ENCODE measurements at regions not wholly inside any gene's neighbourhood (a gene's known extent, or its start where the extent isn't known, plus 50 kb on each side); places are given as distances from the start of the nearest gene placed in this dataset.
"Not testable (repeated sequence)": the region's sequence is repeated elsewhere in the genome, so short reads cannot be mapped to it uniquely, and the experiment has no call there.

DNA sequence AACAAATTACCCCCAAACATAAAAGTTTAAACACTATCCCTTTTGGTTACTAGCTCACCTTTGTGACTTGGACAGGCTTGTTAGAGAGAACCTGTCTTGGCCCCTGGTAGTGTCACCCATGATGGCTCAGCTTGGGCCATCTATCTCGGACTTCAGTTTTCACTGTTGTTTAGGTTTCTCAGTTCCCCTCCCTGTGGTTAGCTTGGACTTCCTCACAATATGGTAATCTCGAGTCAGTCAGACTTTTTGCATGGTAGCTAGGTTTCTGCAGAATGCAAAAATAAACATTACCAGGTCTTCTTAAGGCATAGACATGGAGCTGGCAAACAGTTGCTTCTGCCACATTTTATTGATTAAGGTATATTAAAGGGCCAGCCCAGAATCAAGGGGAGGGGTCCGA, 324.3 kb upstream of the RORB start:
- H3K27ac Mint-ChIP-seq (ENCODE audit: unreplicated experiment) = no peak overlapping the region
- no peaks in the 10 kb centered on the region for H3K36me3 Mint-ChIP-seq (ENCODE audit: low read depth, unreplicated experiment)
- DNase-seq (ENCODE audit: low spot score) = no peak
- H3K9me3 Mint-ChIP-seq (ENCODE audit: unreplicated experiment) = no peaks in the 10 kb centered on the region
- no peaks in the 10 kb centered on the region for H3K4me1 Mint-ChIP-seq (ENCODE audit: unreplicated experiment)
- TF ChIP-seq, protein P1, sequence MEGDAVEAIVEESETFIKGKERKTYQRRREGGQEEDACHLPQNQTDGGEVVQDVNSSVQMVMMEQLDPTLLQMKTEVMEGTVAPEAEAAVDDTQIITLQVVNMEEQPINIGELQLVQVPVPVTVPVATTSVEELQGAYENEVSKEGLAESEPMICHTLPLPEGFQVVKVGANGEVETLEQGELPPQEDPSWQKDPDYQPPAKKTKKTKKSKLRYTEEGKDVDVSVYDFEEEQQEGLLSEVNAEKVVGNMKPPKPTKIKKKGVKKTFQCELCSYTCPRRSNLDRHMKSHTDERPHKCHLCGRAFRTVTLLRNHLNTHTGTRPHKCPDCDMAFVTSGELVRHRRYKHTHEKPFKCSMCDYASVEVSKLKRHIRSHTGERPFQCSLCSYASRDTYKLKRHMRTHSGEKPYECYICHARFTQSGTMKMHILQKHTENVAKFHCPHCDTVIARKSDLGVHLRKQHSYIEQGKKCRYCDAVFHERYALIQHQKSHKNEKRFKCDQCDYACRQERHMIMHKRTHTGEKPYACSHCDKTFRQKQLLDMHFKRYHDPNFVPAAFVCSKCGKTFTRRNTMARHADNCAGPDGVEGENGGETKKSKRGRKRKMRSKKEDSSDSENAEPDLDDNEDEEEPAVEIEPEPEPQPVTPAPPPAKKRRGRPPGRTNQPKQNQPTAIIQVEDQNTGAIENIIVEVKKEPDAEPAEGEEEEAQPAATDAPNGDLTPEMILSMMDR (IDR thresholded peaks at IDR 0.05; ENCODE audit: unreplicated experiment) = no peak
- H3K4me3 Mint-ChIP-seq (ENCODE audit: unreplicated experiment) = no peak overlapping the region
- no peaks in the 10 kb centered on the region for H3K27me3 Mint-ChIP-seq (ENCODE audit: unreplicated experiment)

DNA sequence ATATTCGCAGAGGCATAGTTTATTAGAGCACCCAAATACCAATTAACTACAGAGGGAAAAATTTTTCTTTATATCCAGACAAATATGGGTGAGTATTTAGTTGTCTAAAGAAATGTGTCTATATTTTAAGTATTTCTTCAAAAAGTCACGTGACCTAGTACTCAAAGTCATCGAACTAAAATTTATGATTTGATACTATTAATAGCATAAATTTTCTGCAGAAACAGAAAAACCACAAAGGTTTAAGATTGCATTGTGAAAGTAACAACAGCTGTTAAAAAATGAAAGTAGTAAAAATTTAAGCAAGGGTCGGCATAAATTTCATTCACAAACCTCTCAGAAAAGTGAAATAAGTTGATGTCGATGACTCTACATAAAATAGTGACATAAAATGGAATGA, 323.9 kb upstream of the RORB start:
- Mint-ChIP-seq H3K36me3 (ENCODE audit: low read depth, unreplicated experiment) (no peaks in the 10 kb centered on the region), H3K27ac (ENCODE audit: unreplicated experiment) (no peak overlapping the region), H3K27me3 (ENCODE audit: unreplicated experiment) (no peaks in the 10 kb centered on the region), H3K9me3 (ENCODE audit: unreplicated experiment) (no peaks in the 10 kb centered on the region), H3K4me3 (ENCODE audit: unreplicated experiment) (no peak overlapping the region), H3K4me1 (ENCODE audit: unreplicated experiment) (no peaks in the 10 kb centered on the region)
- TF ChIP-seq, protein P1 (IDR thresholded peaks at IDR 0.05; ENCODE audit: unreplicated experiment) = no peak
- DNase-seq (ENCODE audit: low spot score) = no peak

DNA sequence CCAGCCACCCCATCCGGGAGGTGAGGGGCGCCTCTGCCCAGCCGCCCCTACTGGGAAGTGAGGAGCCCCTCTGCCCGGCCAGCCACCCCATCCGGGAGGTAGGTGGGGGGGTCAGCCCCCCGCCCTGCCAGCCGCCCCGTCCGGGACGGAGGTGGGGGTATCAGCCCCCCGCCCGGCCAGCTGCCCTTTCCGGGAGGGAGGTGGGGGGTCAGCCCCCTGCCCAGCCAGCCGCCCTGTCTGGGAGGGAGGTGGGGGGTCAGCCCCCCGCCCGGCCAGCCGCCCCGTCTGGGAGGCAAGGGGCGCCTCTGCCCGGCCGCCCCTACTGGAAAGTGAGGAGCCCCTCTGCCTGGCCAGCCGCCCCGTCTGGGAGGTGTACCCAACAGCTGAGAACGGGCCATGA, 299.4 kb upstream of the RORB start:
- H3K4me1 Mint-ChIP-seq (ENCODE audit: unreplicated experiment); H3K27me3 Mint-ChIP-seq (ENCODE audit: unreplicated experiment); H3K9me3 Mint-ChIP-seq (ENCODE audit: unreplicated experiment); H3K27ac Mint-ChIP-seq (ENCODE audit: unreplicated experiment); H3K4me3 Mint-ChIP-seq (ENCODE audit: unreplicated experiment); H3K36me3 Mint-ChIP-seq (ENCODE audit: low read depth, unreplicated experiment); DNase-seq (ENCODE audit: low spot score): not testable (repeated sequence)

DNA sequence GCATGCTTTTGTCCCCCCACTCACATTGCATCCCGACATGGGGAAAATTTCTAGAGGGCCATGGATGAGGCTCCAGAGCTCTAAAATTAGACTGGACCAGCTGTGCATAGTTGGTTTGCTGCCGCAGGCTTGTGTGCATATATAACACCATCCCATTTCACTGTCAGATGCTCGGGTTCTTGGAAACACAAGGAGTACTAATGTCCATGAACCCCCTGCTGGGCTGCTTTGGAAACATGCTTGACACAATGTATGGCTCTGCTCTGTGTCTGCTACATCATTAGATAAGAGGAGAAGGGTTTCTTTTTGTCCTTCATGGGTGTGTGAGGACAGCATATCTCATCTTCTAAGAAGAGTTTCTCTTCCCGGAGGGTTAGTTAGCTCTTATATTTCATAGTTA, 292.1 kb upstream of the RORB start:
- Mint-ChIP-seq H3K4me1 (ENCODE audit: unreplicated experiment) (no peaks in the 10 kb centered on the region), H3K27ac (ENCODE audit: unreplicated experiment) (no peak overlapping the region)

DNA sequence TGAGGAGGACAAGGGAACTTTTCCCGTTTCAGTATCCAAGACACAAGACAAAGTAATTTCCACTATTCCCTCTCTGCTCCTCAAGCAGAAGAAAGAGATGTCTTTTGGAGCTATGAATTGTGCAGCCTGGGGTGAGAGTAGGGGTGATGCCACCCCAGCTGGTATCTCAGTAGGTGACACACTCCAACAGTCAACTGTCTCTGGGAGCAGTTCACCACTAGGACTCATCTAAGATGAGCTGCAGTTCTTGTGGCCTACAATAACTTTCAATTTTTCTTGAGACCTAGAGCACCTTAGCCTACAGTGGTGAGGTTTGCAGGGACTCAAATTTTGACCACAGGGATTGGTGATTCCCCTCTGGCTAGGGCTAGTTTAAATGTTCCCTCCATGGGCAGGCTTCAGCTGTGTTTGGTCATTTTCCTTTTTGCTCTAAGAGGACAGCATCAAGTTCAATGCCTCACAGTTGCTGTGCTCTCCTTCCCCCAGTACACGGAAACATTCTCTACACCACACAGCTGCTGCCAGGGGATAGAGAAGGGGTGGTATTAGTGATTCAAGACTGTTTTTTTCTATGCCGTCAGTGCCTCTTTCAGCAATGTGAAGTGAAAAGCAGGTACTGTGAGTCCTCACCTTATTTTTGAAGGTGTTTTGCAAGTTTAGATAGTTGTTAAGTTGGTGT, 278.6 kb upstream of the RORB start:
- TF ChIP-seq, protein P1 (IDR thresholded peaks at IDR 0.05; ENCODE audit: unreplicated experiment) = no peak

More for the DNA sequence above, 292.1 kb upstream of the RORB start:
- Mint-ChIP-seq H3K4me3 (ENCODE audit: unreplicated experiment) (no peak overlapping the region), H3K36me3 (ENCODE audit: low read depth, unreplicated experiment) (no peaks in the 10 kb centered on the region), H3K9me3 (ENCODE audit: unreplicated experiment) (no peaks in the 10 kb centered on the region), H3K27me3 (ENCODE audit: unreplicated experiment) (no peaks in the 10 kb centered on the region)
- DNase-seq (ENCODE audit: low spot score) = no peak
- TF ChIP-seq, protein P1 (IDR thresholded peaks at IDR 0.05; ENCODE audit: unreplicated experiment) = no peak

More for the DNA sequence above, 278.6 kb upstream of the RORB start:
- Mint-ChIP-seq H3K27me3 (ENCODE audit: unreplicated experiment) (peaks cover 3% of the 10 kb centered on the region), H3K4me3 (ENCODE audit: unreplicated experiment) (no peak overlapping the region), H3K36me3 (ENCODE audit: low read depth, unreplicated experiment) (no peaks in the 10 kb centered on the region), H3K27ac (ENCODE audit: unreplicated experiment) (no peak overlapping the region), H3K9me3 (ENCODE audit: unreplicated experiment) (no peaks in the 10 kb centered on the region), H3K4me1 (ENCODE audit: unreplicated experiment) (no peaks in the 10 kb centered on the region)
- no peak for DNase-seq (ENCODE audit: low spot score)
